KBM-7 (cell line): ENCODE measurements at regions not wholly inside any gene's neighbourhood (a gene's known extent, or its start where the extent isn't known, plus 50 kb on each side); places are given as distances from the start of the nearest gene placed in this dataset.

ENCODE experiments used
- DNase-seq: peaks from one replicate; pipeline ENCODE4 v3.0.0-alpha.2; 2015
- in situ Hi-C: fragments of 300-500 bp; cut with MboI; formaldehyde crosslinking; loops from 2 replicates; pipeline ENCODE4 v1.14.3; 2020; ENCODE audit warnings: low sequenced_read_pairs, low pct_unique_long_range_greater_than_20kb, mixed read lengths

GRCh38 chr13:78182813-78183212 is 264.2 kb upstream of the EDNRB start:
- DNase-seq = no peak
- in situ Hi-C loops = no loop called here

- in situ Hi-C loops = no loop called here
- DNase-seq = no peak
These were observed 258.7 kb upstream of the EDNRB start for GRCh38 chr13:78177306-78177705.

GRCh38 chr13:78176880-78177279 is 258.2 kb upstream of the EDNRB start:
- in situ Hi-C loops = no loop called here
- no peak for DNase-seq

- in situ Hi-C loops = no loop called here
- no peak for DNase-seq
These were observed 250.8 kb upstream of the EDNRB start for GRCh38 chr13:78169386-78169785.

GRCh38 chr13:78168981-78169380 is 250.3 kb upstream of the EDNRB start:
- in situ Hi-C loops = no loop called here
- DNase-seq = no peak

- DNase-seq = no peak
- in situ Hi-C loops = no loop called here
These were observed 242.6 kb upstream of the EDNRB start for GRCh38 chr13:78161266-78161665.

GRCh38 chr13:78160793-78161192 is 242.2 kb upstream of the EDNRB start:
- peak; percentile 68 for DNase-seq

DNA sequence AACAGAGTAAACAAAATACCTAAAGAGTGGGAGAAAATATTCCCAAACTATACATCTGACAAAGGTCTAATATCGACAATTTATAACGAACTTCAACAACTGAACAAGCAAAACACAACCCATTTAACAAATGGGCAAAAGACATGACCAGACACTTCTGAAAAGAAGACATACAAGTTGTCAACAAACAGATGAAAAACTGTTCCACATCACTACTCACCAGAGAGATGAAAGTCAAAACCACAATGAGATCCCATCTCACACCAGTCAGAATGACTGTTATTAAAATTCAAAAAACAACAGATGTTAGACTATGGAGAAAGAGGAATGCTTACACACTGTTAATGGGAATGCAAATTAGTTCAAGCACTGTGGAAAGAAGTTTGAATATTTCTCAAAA is 233.8 kb upstream of the EDNRB start:
- peak; percentile 7 for DNase-seq
- in situ Hi-C loops = no loop called here

More at GRCh38 chr13:78160793-78161192, 242.2 kb upstream of the EDNRB start:
- in situ Hi-C loops = no loop called here

DNA sequence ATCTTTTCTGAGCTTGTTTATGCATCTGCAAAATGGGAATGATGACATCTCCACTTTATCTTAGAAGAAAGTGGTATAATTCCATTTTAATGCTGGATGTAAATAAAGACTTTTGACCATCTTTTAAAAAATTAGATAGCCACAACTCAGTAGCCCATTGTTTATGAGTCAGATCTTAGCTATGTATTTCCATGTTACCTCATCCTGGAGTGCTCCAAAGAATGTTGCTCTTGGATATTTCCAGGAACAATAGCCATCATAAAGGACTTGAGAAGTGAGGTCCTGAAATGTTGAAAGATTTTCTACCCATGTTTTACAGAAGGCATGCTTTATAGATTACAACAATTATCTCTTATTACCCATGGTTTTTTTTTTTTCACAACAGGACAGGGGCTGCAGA is 229.3 kb upstream of the EDNRB start:
- no peak for DNase-seq
- in situ Hi-C loops = no loop called here

- no peak for DNase-seq
- in situ Hi-C loops = no loop called here
These were observed 226.6 kb upstream of the EDNRB start for GRCh38 chr13:78145276-78145675.

- DNase-seq = no peak
- in situ Hi-C loops = no loop called here
These were observed 221.1 kb upstream of the EDNRB start for GRCh38 chr13:78139765-78140164.

DNA sequence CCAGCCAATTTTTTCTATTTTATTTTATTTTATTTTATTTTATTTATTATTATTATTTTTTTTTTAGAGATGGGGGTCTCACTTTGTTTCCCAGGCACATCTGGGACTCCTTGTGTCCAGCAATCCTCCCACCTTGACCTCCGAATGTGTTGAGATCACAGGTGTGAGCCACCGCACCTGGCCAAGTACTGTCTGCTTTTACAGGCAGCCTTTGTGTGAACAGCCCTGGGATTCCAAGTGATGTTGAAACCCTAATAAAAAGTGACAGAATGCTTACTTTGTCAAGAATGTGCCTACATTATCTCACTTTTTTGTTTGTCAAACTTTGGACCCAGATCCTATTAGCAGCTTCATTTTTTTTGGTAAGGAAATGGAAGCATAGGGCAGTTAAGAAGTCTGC is 220.1 kb upstream of the EDNRB start:
- DNase-seq = no peak
- in situ Hi-C loops = no loop called here

DNA sequence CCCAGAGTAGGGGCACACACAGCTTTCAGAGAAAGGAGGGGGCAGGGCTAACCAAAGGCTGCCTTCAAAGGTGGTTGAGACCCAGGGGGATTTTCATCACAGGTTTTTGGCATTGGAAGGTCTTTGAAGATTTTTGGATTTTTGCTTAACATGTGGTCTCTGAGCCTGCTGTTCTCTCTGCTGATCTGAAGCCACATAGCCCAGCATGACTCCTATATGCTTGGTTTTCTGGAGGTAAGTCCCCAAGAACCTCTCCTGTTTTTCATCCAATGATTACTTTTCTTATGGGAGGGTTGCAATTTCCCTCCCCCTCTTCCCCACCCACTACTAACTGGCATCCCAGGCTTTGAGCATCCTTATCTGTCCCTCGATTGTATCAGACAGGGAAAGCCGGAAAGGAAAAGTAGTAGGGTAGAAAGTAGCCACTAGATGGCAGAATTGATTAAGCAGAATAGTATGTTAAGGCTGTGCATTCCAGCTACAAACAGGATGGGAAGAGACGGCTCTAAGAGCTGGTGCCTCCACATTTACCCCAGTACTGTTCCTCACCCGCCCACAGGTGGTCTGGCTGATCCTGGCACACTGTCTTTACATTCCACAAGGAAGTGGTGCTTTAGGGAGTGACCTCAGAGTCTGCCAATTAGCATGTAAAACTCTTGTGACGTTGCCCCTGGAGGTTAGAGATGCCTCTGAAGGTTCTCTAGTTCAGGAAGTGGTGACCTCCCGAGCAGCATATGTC is 218.9 kb upstream of the EDNRB start:
- peak; percentile 79 for DNase-seq
- in situ Hi-C loops = no loop called here

GRCh38 chr13:78136966-78137365 is 218.3 kb upstream of the EDNRB start:
- in situ Hi-C loops = no loop called here

DNA sequence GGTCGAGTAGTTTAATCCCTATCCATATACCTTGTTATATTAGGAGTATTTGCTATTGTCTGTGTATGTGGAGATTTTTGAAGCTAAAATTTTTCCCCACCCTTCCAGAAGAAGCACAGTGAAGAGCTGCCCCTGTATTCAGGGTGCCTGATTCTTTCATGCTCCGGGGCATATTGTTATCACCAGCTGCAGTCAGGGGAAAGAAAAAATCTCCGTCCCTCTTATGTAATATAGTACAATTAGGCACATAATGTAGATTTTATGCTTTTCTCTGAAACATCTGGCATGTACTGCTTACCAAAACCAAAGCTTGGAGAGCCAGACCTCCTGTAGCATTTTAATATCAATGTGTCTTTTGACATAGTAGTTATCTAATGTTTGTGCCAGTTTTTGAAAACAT is 214.9 kb upstream of the EDNRB start:
- no peak for DNase-seq
- in situ Hi-C loops = no loop called here

More at GRCh38 chr13:78136966-78137365, 218.3 kb upstream of the EDNRB start:
- DNase-seq = no peak

- DNase-seq = no peak
These were observed 213.2 kb upstream of the EDNRB start for GRCh38 chr13:78131811-78132210.

GRCh38 chr13:78131346-78131745 is 212.7 kb upstream of the EDNRB start:
- DNase-seq = no peak
- in situ Hi-C loops = no loop called here

More at GRCh38 chr13:78131811-78132210, 213.2 kb upstream of the EDNRB start:
- in situ Hi-C loops = no loop called here

DNA sequence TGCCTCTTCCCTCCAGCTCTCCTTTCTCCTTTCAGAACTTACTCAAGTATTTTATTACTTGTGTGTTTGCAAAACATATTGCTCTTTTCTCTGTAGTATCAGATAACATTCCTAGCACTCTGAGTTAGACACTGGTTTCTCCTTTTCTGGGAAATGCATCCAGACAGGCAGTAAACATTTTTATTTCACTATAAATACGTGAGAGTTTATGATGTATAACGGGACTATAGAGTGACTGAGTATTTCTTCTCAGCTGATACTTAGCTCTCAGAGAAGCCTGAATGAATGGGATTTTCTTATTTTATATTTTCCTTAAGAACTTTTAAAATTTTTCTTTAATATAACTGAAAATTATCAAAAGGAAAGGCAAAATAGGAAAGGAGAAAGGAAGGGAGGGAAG is 211.2 kb upstream of the EDNRB start:
- in situ Hi-C loops = no loop called here
- DNase-seq = no peak

DNA sequence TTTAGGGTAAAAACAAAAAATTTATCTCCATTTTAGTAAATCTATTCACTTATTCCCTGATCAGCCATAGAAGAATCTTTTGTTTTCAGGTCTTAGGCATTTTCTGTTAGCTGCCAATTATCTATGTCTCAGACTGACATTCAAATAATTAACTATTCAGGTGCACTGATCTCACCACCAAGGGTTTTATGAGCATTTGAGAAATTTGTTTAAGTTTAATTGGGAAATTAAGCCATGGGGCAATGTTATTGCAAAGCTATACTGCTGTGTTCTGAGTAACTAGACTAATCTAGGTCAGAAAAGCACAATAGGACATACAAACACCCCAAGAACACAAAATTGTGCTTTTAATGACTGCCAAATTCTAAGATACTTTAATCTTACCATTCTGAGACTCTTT is 210.7 kb upstream of the EDNRB start:
- DNase-seq = no peak
- in situ Hi-C loops = no loop called here

- DNase-seq = peak; percentile 65
- in situ Hi-C loops = loop anchor here (25.0 kb wide), 1 partner anchor 334 kb away; no protein-coding TSS in a partner anchor
These were observed 203.1 kb upstream of the EDNRB start for GRCh38 chr13:78121459-78122348.
